Right ventricle myocardium inferior (tissue), 1 donor: ENCODE measurements at regions not wholly inside any gene's neighbourhood (a gene's known extent, or its start where the extent isn't known, plus 50 kb on each side); places are given as distances from the start of the nearest gene placed in this dataset.
"Not testable (repeated sequence)": the region's sequence is repeated elsewhere in the genome, so short reads cannot be mapped to it uniquely, and the experiment has no call there.

ENCODE experiments used
- ATAC-seq: fragments of 200-7000 bp; cut with Tn5 transposase; one replicate; pipeline ENCODE4 v1.9.1; 2020; ENCODE audit warnings: mild to moderate bottlenecking, moderate library complexity
- DNase-seq: peaks from one replicate; pipeline ENCODE4 v3.0.0; 2021; ENCODE audit errors: missing footprints
- intact Hi-C: fragments of 100-400 bp; cut with DNase I; formaldehyde crosslinking; loops from one replicate; pipeline ENCODE4 v1.11.0; 2022
- donor health status: DM: no; HTN: yes; CAD: no; lungs with severe emphysema.

GRCh38 chr7:130789436-130789835 is 55.4 kb upstream of the KLF14 start:
- intact Hi-C loops: no loop called here
- ATAC-seq: no peak
- DNase-seq: no peak

- intact Hi-C loops: no loop called here
- no peak for DNase-seq
- ATAC-seq: no peak
Measured at GRCh38 chr7:130791746-130792145, 57.7 kb upstream of the KLF14 start.

- intact Hi-C loops: no loop called here
- DNase-seq (no peak), ATAC-seq (no peak)
Measured at GRCh38 chr7:130793855-130794618, 60.0 kb upstream of the KLF14 start.

- DNase-seq (no peak), ATAC-seq (no peak)
- intact Hi-C loops: no loop called here
Measured at GRCh38 chr7:130794619-130794922, 60.6 kb upstream of the KLF14 start.

GRCh38 chr7:130796425-130796824 is 62.4 kb upstream of the KLF14 start:
- DNase-seq, ATAC-seq, intact Hi-C loops: not testable (repeated sequence)

- intact Hi-C loops: no loop called here
- DNase-seq: no peak
- ATAC-seq: no peak
Measured at GRCh38 chr7:130803127-130803526, 69.1 kb upstream of the KLF14 start.

GRCh38 chr7:130804220-130804619 is 70.2 kb upstream of the KLF14 start:
- DNase-seq: no peak
- intact Hi-C loops: no loop called here
- ATAC-seq: no peak

GRCh38 chr7:130812819-130813218 is 78.8 kb upstream of the KLF14 start:
- intact Hi-C loops, ATAC-seq, DNase-seq: not testable (repeated sequence)

GRCh38 chr7:130814778-130815335 is 80.8 kb upstream of the KLF14 start:
- DNase-seq (no peak), ATAC-seq (no peak)
- intact Hi-C loops: no loop called here

- ATAC-seq (no peak), DNase-seq (no peak)
- intact Hi-C loops: no loop called here
Measured at GRCh38 chr7:130818056-130818455, 84.0 kb upstream of the KLF14 start.

- DNase-seq: no peak
- ATAC-seq: no peak
- intact Hi-C loops: no loop called here
Measured at GRCh38 chr7:130821864-130822263, 87.9 kb upstream of the KLF14 start.

GRCh38 chr7:130822642-130823041 is 88.6 kb upstream of the KLF14 start:
- intact Hi-C loops: no loop called here
- ATAC-seq (no peak), DNase-seq (no peak)

GRCh38 chr7:130823060-130823459 is 89.1 kb upstream of the KLF14 start:
- intact Hi-C loops: no loop called here
- ATAC-seq (no peak), DNase-seq (no peak)

- DNase-seq: no peak
- no peak for ATAC-seq
- intact Hi-C loops: no loop called here
Measured at GRCh38 chr7:130825819-130826218, 91.8 kb upstream of the KLF14 start.

- intact Hi-C loops: no loop called here
- no peak for DNase-seq
- ATAC-seq: no peak
Measured at GRCh38 chr7:130829415-130829814, 95.4 kb upstream of the KLF14 start.

GRCh38 chr7:130831322-130831721 is 97.3 kb upstream of the KLF14 start:
- intact Hi-C loops: loop anchor here (5.0 kb wide), 1 partner anchor 759 kb away; the partner anchor contains the start of gene KLHDC10
- DNase-seq (no peak), ATAC-seq (no peak)

GRCh38 chr7:130831817-130832481 is 97.9 kb upstream of the KLF14 start:
- no peak for DNase-seq
- ATAC-seq: no peak
- intact Hi-C loops: loop anchor here (5.0 kb wide), 1 partner anchor 760 kb away; the partner anchor contains the start of gene KLHDC10

- DNase-seq (no peak), ATAC-seq (no peak)
- intact Hi-C loops: no loop called here
Measured at GRCh38 chr7:130838738-130839137, 104.7 kb upstream of the KLF14 start.

GRCh38 chr7:130840599-130840998 is 106.6 kb upstream of the KLF14 start:
- DNase-seq: no peak
- intact Hi-C loops: no loop called here
- ATAC-seq: no peak

- ATAC-seq: no peak
- no peak for DNase-seq
- intact Hi-C loops: no loop called here
Measured at GRCh38 chr7:130841416-130841815, 107.4 kb upstream of the KLF14 start.
